ENCODE measurements at regions not wholly inside any gene's neighbourhood (a gene's known extent, or its start where the extent isn't known, plus 50 kb on each side); places are given as distances from the start of the nearest gene placed in this dataset.

GRCh38 chr15:96416218-96416933 is 85.9 kb downstream of the NR2F2 start:
- TF ChIP-seq POLR2A (IDR thresholded peaks at IDR 0.05): no peak
- TF ChIP-seq, protein P1, sequence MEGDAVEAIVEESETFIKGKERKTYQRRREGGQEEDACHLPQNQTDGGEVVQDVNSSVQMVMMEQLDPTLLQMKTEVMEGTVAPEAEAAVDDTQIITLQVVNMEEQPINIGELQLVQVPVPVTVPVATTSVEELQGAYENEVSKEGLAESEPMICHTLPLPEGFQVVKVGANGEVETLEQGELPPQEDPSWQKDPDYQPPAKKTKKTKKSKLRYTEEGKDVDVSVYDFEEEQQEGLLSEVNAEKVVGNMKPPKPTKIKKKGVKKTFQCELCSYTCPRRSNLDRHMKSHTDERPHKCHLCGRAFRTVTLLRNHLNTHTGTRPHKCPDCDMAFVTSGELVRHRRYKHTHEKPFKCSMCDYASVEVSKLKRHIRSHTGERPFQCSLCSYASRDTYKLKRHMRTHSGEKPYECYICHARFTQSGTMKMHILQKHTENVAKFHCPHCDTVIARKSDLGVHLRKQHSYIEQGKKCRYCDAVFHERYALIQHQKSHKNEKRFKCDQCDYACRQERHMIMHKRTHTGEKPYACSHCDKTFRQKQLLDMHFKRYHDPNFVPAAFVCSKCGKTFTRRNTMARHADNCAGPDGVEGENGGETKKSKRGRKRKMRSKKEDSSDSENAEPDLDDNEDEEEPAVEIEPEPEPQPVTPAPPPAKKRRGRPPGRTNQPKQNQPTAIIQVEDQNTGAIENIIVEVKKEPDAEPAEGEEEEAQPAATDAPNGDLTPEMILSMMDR (IDR thresholded peaks at IDR 0.05 in 4 of 5, conservative IDR thresholded peaks at IDR 0.05 in 1 of 5): no peak

Data from gastrocnemius medialis (tissue), 4 donors.